AG10803 (cell line): ENCODE measurements at regions not wholly inside any gene's neighbourhood (a gene's known extent, or its start where the extent isn't known, plus 50 kb on each side); places are given as distances from the start of the nearest gene placed in this dataset.
"Not testable (repeated sequence)": the region's sequence is repeated elsewhere in the genome, so short reads cannot be mapped to it uniquely, and the experiment has no call there.

Experiments used
- DNase-seq: peaks from one replicate; pipeline ENCODE4 v3.0.0; 2010; ENCODE audit warnings: low read depth
- H3K4me3 ChIP-seq: 2 replicates; pipeline ENCODE4 v1.5.1; 2011; ENCODE audit warnings: mild to moderate bottlenecking, low read length, control low read depth
- CTCF ChIP-seq: conservative IDR thresholded peaks from 2 replicates; pipeline ENCODE4 v1.5.1; 2011; ENCODE audit warnings: mild to moderate bottlenecking, low read length, control low read depth, inconsistent platforms

GRCh38 chr9:104389341-104389740 is 114.7 kb upstream of the OR13F1 start:
- H3K4me3 ChIP-seq: no peak overlapping the region
- no peak for TF ChIP-seq CTCF
- no peak for DNase-seq

GRCh38 chr9:104394901-104395300 is 109.2 kb upstream of the OR13F1 start:
- H3K4me3 ChIP-seq, DNase-seq: not testable (repeated sequence)

DNA sequence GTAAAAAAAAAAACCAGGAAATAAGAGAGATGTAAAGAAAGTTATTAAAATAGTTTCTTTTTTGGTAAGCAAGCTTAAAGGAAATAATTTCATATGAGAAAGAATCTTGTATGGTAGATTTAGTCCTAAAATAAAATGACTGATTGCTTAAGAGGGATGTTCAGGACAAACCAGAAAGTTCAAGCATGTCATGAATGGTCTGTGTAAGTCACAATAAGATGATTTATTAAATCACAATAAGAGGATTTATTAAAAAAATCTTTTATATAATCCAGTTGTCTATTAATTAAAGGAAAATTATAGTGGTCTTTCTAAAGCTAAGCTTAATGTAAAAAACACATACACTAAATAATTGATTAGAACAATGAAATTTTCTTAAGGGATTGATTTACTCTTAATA is 91.8 kb upstream of the OR13F1 start:
- no peak for TF ChIP-seq CTCF
- H3K4me3 ChIP-seq: no peak overlapping the region
- no peak for DNase-seq

DNA sequence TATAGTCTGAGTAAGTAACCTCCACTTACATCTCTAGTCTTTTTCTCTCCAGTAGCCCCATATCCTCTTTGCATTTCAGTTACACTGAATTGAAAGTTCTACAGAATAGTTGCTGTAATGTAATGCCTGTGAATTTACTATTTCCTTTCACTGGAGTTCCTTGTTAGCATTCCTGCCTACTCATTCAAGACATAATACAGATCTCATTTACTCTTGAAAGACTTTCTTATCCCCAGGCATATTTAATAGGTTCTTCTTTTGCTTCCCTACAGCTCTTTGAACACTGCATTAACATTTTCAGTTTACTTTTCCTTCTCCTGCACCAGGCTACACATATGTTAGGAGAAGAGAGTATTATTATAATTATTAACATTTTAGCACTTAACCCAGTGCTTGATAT is 87.6 kb upstream of the OR13F1 start:
- no peak for DNase-seq
- TF ChIP-seq CTCF: no peak
- H3K4me3 ChIP-seq: no peak overlapping the region

DNA sequence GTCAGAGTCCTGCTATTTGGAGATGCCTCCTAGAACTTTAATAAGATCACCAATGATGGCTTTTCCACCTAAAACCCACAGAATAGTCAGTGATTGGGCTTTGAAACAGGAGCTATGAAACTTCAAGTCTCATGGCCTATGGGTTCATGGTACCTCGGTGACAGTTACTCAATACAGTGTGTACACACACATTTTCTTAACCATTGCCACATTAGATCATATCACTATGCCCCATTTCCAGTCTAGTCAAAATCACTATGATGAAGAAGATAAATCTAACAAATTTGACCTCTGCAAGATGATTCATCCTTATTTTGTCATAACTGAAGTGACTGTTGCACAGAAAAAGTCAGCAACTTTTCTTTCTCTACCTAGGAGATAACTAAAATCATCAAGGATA is 86.8 kb upstream of the OR13F1 start:
- H3K4me3 ChIP-seq: no peak overlapping the region
- no peak for TF ChIP-seq CTCF
- DNase-seq: no peak

GRCh38 chr9:104429031-104429546 is 75.0 kb upstream of the OR13F1 start:
- DNase-seq: no peak
- H3K4me3 ChIP-seq: no peak overlapping the region
- TF ChIP-seq CTCF: no peak

GRCh38 chr9:104435059-104435458 is 69.0 kb upstream of the OR13F1 start:
- H3K4me3 ChIP-seq: no peak overlapping the region
- DNase-seq: no peak
- no peak for TF ChIP-seq CTCF

DNA sequence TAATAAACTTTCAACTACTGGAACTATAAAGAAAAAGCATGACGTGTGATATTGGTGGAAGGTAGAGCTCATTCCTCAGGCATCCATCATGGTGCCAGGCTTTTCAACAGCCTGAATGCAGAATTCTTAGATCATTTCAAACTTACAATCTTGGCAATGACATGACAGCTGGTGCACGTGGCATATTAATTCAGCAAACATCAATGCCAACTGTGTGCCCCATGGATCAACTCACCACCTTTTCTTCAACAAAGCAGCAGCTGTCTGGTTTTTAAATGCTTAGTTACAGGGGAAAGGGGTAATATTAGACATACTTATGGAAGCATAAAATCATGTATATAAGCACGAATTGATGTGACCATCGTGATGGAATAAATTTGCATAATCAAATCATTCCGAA is 56.0 kb upstream of the OR13F1 start:
- H3K4me3 ChIP-seq: no peak overlapping the region
- no peak for TF ChIP-seq CTCF
- DNase-seq: no peak
